ENCODE measurements at regions not wholly inside any gene's neighbourhood (a gene's known extent, or its start where the extent isn't known, plus 50 kb on each side); places are given as distances from the start of the nearest gene placed in this dataset.
"Not testable (repeated sequence)": the region's sequence is repeated elsewhere in the genome, so short reads cannot be mapped to it uniquely, and the experiment has no call there.

GRCh38 chr5:164302533-164303235, 797.3 kb downstream of the MAT2B start:
- no peak for DNase-seq

DNA sequence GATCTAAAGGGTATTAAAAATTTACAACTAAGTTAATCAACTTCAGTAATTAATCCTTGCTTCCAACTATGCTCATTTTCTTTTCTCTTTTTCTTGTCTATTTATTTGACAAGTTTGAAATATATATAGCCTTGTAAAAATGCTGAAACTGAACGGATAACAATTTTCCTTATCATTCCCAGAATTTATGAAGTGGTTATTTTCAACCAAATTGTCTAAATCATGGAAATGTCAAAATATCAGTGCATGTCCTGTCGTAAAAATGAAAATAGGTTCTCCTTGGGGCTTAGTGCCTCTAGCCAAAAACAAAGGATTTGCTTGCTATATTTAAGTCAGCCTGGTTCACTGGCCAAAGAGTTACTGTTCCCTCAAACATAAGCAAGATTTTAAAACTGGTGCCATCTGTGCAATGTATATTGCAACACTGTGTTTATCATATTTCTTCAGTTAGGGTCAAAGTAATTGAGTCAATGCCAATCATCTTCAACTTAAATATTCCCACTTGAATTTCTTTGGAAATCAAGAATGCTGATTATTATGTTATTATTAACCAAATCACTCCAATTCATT, 798.3 kb downstream of the MAT2B start:
- DNase-seq, result no peak

DNA sequence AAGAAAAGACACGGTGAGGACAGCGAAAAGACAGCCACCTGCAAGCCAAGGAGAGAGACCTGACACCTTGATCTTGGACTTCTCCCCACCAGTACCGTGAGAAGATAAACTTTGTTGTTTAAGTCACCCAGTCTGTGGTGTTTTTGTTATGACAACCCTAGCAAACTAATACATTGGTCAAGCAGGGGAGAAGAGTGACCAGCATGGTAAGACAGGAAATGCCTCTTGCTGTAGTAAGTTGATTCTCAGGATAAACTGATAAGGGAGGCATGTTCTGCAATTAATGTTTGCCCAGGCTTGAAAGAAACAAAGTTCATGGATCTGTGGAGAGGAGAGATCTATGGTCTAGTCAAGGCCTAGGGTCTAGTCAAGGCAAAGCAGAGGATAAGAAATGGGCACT, 801.2 kb downstream of the MAT2B start:
- DNase-seq, result no peak

- no peak for DNase-seq
These were observed 807.4 kb downstream of the MAT2B start for GRCh38 chr5:164312801-164313200.

- no peak for DNase-seq
These were observed 812.3 kb downstream of the MAT2B start for GRCh38 chr5:164317676-164318075.

DNA sequence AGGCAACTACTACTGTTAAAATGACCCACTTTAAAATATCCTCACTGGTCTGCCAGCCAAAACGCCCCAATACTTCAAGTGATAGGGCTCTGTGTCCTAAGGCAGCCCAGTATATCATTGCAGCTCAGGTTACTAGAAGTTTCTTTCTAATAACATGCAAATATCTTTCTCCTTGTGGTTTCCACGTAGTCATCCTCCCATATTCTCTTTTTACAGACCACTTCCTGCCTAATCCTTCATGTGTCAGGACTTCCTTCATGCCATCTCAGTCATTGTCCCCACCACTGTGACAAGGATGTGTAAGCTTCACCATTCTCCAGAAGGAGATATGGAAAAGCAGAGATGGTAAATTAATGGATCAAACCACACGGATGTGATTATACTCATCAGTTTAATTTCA, 813.7 kb downstream of the MAT2B start:
- DNase-seq, result no peak

DNA sequence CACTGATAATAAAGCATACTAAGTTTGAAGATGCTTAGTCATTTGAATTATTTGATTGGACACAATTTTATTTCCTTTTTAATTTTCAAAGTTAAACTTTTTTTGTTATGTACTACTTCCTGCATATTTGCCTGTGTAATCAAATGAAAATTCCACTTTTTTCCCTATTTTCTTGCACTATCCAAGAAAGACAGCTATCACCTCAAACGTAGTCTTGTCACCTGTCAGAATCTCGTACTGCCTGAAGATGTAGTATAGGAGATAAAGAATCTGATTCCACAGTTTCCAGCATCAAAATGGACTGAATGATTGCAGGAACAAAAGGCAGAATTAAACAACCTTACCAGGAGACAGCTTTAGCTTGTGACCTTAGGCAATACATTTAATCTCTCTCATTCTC, 818.8 kb downstream of the MAT2B start:
- DNase-seq, result no peak

GRCh38 chr5:164326219-164326618, 820.8 kb downstream of the MAT2B start:
- DNase-seq, result no peak

GRCh38 chr5:164327166-164327565, 821.7 kb downstream of the MAT2B start:
- not testable (repeated sequence) for DNase-seq

- DNase-seq, result no peak
These were observed 827.2 kb downstream of the MAT2B start for GRCh38 chr5:164332349-164333196.

DNA sequence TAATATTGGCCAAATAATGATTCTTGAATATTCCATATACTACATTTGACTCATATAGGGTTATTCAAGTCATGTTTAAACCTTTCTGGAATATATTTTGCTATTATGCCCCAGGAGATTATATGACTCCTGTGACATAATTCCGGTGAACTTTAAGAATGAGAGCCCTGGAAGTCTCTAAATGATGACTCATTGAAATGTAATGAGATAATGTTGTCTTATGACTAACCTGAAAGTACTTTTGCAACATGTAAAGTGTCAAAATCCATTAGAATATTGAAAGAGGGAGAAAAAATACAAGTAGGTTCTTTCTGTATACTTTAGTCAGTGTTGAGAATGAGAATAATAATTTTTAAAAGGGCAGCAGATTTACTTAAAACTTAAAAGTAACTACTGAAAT, 830.4 kb downstream of the MAT2B start:
- DNase-seq, result no peak

DNA sequence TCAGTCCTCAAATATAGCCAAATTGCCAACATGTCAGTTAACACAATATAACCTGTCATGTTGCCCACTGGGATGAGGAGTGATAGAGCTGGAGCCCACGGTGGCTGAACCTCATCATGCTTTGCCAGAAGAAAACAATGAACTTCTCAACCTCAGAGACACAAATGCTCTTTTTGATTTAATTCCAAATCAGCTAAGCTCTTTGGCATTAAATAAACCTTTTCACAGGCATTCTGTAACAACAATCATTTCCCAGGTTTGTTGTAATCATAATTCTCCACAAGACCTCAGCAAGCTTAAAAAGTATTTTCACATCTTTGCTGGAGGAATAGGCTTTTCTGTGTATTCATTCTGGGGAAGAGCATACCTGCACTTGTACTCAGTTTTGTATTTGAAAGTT, 830.9 kb downstream of the MAT2B start:
- DNase-seq, result no peak

GRCh38 chr5:164336906-164337305, 831.5 kb downstream of the MAT2B start:
- DNase-seq, result no peak

DNA sequence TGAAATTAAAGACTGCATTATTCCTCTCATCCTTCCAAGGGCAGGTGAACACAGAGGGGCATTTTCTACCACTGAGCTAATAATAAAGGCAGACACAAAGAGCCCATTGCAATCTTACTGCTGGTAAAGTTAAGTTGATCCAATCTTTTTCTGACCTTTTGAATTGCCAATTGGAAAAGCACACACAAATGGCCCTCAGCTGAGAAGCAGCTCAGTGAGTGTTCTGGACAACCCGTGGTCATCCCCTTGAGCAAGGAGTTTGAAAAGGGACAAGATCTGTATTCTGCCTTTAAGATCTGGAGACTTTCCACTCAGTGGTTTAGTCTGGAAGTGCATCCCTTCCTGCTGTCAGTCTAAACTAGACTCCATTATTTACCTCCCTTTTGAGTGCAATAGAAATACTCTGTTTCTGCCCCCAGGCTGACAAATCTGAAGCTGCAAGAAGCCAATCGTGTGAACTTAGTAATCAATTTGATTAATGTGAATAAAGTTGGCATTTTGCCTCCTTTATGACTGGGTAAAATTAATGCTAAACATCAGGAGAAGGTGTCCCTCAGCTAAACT, 835.7 kb downstream of the MAT2B start:
- DNase-seq, result no peak

GRCh38 chr5:164345173-164345849, 839.9 kb downstream of the MAT2B start:
- peak in 4 of 14 donors; percentile 1 to 9 (median 5) for DNase-seq

DNA sequence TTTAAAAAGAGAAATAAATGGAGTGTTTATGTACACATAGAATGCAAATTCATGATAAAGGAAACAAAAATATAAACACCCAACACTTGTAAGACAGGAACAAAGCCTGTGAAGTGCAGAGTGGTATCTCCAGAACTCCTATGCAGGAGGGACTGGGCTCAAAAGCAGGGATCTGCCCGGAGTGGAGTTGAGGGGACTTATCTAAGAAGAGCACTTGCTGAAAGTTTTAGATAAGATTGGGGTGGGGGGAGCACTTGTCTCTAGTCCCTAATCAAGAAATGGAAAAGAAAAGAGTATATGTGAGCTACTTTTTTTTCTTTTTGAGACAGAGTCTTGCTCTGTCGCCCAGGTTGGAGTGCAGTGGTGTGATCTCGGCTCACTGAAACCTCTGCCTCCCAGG, 840.4 kb downstream of the MAT2B start:
- no peak for DNase-seq

- DNase-seq, result no peak
These were observed 841.6 kb downstream of the MAT2B start for GRCh38 chr5:164346785-164347630.

DNA sequence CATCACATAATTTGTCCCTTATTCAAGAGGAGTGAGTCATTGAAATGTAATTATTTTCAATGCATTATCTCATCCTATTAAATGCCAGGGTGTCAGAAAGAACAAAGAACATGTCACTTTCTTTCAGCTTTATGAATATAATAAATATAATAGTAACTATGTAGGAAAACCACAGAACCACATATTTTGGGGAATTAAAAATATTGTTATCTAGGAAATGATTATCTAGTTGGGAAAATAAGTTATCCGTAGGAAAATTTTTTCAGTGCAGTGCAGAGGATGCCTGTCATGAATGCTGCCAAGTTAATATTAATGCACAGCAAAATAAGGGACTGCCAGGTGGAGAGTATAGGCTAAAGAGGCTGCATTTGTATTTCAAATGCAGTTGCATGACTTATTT, 844.8 kb downstream of the MAT2B start:
- no peak for DNase-seq

DNA sequence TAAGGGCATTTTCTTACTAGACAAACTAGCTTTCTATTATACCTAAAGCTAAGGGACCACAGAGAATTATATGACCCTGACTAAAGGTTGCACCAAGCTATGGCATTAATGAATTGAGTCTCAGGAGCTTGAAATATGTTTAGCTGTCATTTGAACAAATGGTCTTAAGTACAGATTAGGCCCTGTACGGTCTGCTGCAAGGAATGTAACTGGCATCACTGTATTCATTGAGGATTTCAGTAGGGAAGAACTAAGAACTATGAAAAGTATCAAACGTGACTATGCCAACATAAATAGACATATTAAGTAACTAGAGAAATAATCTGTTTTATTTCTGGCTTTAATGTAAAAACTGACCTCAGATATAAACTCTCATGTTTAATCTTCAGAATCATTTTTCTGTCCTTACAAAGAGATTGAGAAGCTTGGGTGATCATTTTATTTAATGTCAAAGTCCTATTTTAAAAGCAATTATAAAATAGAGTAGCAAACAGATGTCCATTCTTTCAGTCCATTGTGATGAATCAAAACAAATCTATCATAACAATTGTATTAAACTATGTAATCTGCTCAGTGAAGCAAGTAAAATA, 845.9 kb downstream of the MAT2B start:
- DNase-seq, result no peak

DNA sequence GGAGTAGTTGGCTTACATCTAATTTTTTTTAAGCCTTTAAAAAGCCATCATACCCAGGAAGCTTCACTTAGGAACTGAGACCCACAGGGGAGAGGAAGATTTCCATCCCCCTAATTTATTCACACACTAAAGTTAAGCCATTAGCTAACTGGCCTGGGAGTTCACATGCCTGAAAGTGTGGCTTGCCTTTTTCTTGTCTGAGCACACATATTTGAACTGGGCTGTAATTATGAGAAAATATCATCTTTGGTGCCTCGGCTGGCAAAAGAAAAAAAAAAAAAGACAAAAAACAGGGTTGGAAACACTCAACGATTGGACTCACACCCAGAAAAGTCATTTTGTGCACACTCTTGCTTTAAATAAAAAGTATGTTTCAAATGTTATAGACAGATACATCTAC, 847.3 kb downstream of the MAT2B start:
- DNase-seq, result no peak

DNA sequence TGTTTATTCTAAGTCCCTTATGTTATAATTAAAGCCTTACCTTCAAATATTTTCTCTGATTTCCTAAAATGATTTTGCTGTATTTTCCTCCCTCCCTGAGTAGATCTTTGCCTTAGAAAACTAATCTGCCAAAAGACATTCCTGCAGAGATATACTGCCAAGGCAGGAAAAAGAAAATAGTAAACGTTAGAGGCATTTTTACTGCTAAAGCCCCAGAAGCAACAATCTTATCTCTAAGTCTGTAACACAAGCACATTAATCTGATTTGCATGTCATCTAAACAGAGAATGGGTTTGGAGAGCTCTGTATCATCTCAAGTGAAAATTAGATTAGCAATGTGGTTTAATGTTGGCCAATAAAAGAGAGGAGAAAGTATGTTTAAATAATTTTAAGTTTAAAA, 847.7 kb downstream of the MAT2B start:
- DNase-seq, result no peak
